Mesenchymal stem cell (in vitro differentiated cells and primary cell): ENCODE measurements at regions not wholly inside any gene's neighbourhood (a gene's known extent, or its start where the extent isn't known, plus 50 kb on each side); places are given as distances from the start of the nearest gene placed in this dataset.

Source experiments
- DNase-seq: peaks from one replicate; pipeline ENCODE4 v3.0.0-alpha.2; 2013
- H2AFZ ChIP-seq: one replicate; pipeline ENCODE4 v1.6.1; 2013; ENCODE audit warnings: low read depth, mild to moderate bottlenecking, control low read depth, inconsistent platforms, low read length, moderate library complexity
- H2AK5ac ChIP-seq: 2 replicates; pipeline ENCODE4 v1.6.1; 2013; ENCODE audit warnings: low read length, moderate library complexity, mild to moderate bottlenecking, inconsistent platforms; ENCODE audit not compliant: severe bottlenecking
- H2BK120ac ChIP-seq: one replicate; pipeline ENCODE4 v1.6.1; 2013; ENCODE audit warnings: low read depth, mild to moderate bottlenecking, inconsistent platforms, low read length, moderate library complexity
- H2BK12ac ChIP-seq, 2 experiments: one replicate each; pipeline ENCODE4 v1.6.1; 2013; ENCODE audit warnings: inconsistent platforms in 2 of 2, low read length in 2 of 2, mild to moderate bottlenecking in 2 of 2, moderate library complexity in 2 of 2, control low read depth in 1 of 2
- H2BK15ac ChIP-seq: one replicate; pipeline ENCODE4 v1.6.1; 2013; ENCODE audit warnings: mild to moderate bottlenecking, low read depth, inconsistent platforms; ENCODE audit not compliant: poor library complexity, severe bottlenecking
- H2BK5ac ChIP-seq: 2 replicates; pipeline ENCODE4 v1.6.1; 2013; ENCODE audit warnings: low read depth, mild to moderate bottlenecking, low read length, control low read depth, inconsistent platforms; ENCODE audit not compliant: poor library complexity, severe bottlenecking
- H3K14ac ChIP-seq, 2 experiments: one replicate each; pipeline ENCODE4 v1.6.1; 2013; ENCODE audit warnings: inconsistent platforms in 2 of 2, low read length in 2 of 2, control low read depth in 1 of 2, mild to moderate bottlenecking in 1 of 2, moderate library complexity in 1 of 2
- H3K18ac ChIP-seq, 2 experiments: one replicate each; pipeline ENCODE4 v1.6.1; 2013; ENCODE audit warnings: inconsistent platforms in 2 of 2, low read length in 2 of 2, control low read depth in 1 of 2, low read depth in 1 of 2, mild to moderate bottlenecking in 1 of 2
- H3K23ac ChIP-seq, 2 experiments: one replicate each; pipeline ENCODE4 v1.6.1; 2013; ENCODE audit warnings: inconsistent platforms in 2 of 2, low read length in 2 of 2, mild to moderate bottlenecking in 2 of 2, moderate library complexity in 2 of 2, control low read depth in 1 of 2
- H3K27ac ChIP-seq: 2 replicates; pipeline ENCODE4 v1.5.1; 2013; ENCODE audit warnings: mild to moderate bottlenecking, moderate library complexity, low read length, control low read depth, inconsistent platforms; ENCODE audit not compliant: poor library complexity, severe bottlenecking
- H3K27me3 ChIP-seq, 2 experiments: 2 replicates each; pipeline versions ENCODE4 v1.6.1 to v1.7.0; 2013; ENCODE audit warnings: low read length in 2 of 2, mild to moderate bottlenecking in 2 of 2, moderate library complexity in 2 of 2, control low read depth in 1 of 2, inconsistent platforms in 1 of 2; ENCODE audit not compliant: control insufficient read depth in 1 of 2, insufficient read depth in 1 of 2
- H3K36me3 ChIP-seq, 2 experiments: 2 replicates each; pipeline versions ENCODE4 v1.6.1 to v1.7.0; 2013; ENCODE audit warnings: low read length in 2 of 2, control low read depth in 1 of 2, inconsistent platforms in 1 of 2, low read depth in 1 of 2, mild to moderate bottlenecking in 1 of 2; ENCODE audit not compliant: insufficient read depth in 2 of 2, control insufficient read depth in 1 of 2
- H3K4ac ChIP-seq, 2 experiments: one replicate each; pipeline ENCODE4 v1.6.1; 2013; ENCODE audit warnings: inconsistent platforms in 2 of 2, low read length in 2 of 2, mild to moderate bottlenecking in 2 of 2, moderate library complexity in 2 of 2, control low read depth in 1 of 2, low read depth in 1 of 2
- H3K4me1 ChIP-seq: 2 replicates; pipeline ENCODE4 v1.6.1; 2013; ENCODE audit warnings: low read depth, low read length, control low read depth; ENCODE audit not compliant: control insufficient read depth, insufficient read depth
- H3K4me2 ChIP-seq: 2 replicates; pipeline ENCODE4 v1.6.1; 2013; ENCODE audit warnings: low read length, mild to moderate bottlenecking, inconsistent platforms; ENCODE audit not compliant: poor library complexity, severe bottlenecking
- H3K4me3 ChIP-seq, 2 experiments: 2 replicates each; pipeline versions ENCODE4 v1.5.1 to v1.7.0; 2013; ENCODE audit warnings: low read length in 2 of 2, mild to moderate bottlenecking in 2 of 2, control low read depth in 1 of 2, low read depth in 1 of 2; ENCODE audit not compliant: insufficient read depth in 1 of 2
- H3K79me1 ChIP-seq: replicated peaks from 2 replicates; pipeline ENCODE4 v1.6.1; 2013; ENCODE audit warnings: mild to moderate bottlenecking, control low read depth, low read length, inconsistent platforms; ENCODE audit not compliant: poor library complexity, severe bottlenecking
- H3K9ac ChIP-seq: 2 replicates; pipeline ENCODE4 v1.7.0; 2013; ENCODE audit warnings: mild to moderate bottlenecking, low read length, moderate library complexity
- H3K9me3 ChIP-seq: 2 replicates; pipeline ENCODE4 v1.7.0; 2013; ENCODE audit warnings: mild to moderate bottlenecking, low read length; ENCODE audit not compliant: control insufficient read depth
- H4K8ac ChIP-seq: one replicate; pipeline ENCODE4 v1.6.1; 2013; ENCODE audit warnings: inconsistent platforms, mild to moderate bottlenecking, low read length, moderate library complexity
- H4K91ac ChIP-seq: one replicate; pipeline ENCODE4 v1.6.1; 2013; ENCODE audit warnings: mild to moderate bottlenecking, low read length, inconsistent platforms
- WGBS: methylation state at CpG from one replicate; pipeline ENCODE4 v1.1.7; 2013; ENCODE audit warnings: mixed read lengths; 5-methylcytosine and 5-hydroxymethylcytosine counted together

- Histone ChIP-seq H3K9me3 (no peaks in the 10 kb centered on the region), H3K4me1 (no peaks in the 10 kb centered on the region), H2BK5ac (no peak overlapping the region), H4K8ac (no peak overlapping the region), H3K9ac (no peak overlapping the region), H2AK5ac (no peak overlapping the region), H3K4me2 (no peak overlapping the region), H3K4me3 (no peak overlapping the region), H2AFZ (no peak overlapping the region), H3K27ac (no peak overlapping the region), H3K27me3 (no peaks in the 10 kb centered on the region), H2BK120ac (no peak overlapping the region), H4K91ac (no peak overlapping the region), H3K79me1 (no peaks in the 10 kb centered on the region), H3K4ac (no peak overlapping the region), H2BK12ac (no peak overlapping the region), H3K18ac (no peak overlapping the region), H3K36me3 (no peaks in the 10 kb centered on the region), H2BK15ac (no peak overlapping the region), H3K23ac (no peak overlapping the region), H3K14ac (no peak overlapping the region)
- DNase-seq = no peak
- 44% methylated on average over 4 of the region's 5 CpGs for WGBS
Observed at GRCh38 chr6:121959501-121959900, 440.0 kb upstream of the HSF2 start.

- Histone ChIP-seq H2AFZ (no peak overlapping the region), H2AK5ac (no peak overlapping the region), H2BK15ac (no peak overlapping the region), H3K23ac (no peak overlapping the region), H3K4me1 (no peaks in the 10 kb centered on the region), H2BK12ac (no peak overlapping the region), H3K9me3 (no peaks in the 10 kb centered on the region), H3K79me1 (no peaks in the 10 kb centered on the region), H3K36me3 (no peaks in the 10 kb centered on the region), H2BK120ac (no peak overlapping the region), H3K18ac (no peak overlapping the region), H2BK5ac (no peak overlapping the region), H3K27me3 (no peaks in the 10 kb centered on the region), H3K9ac (no peak overlapping the region), H4K8ac (no peak overlapping the region), H3K4me2 (no peak overlapping the region), H3K14ac (no peak overlapping the region), H4K91ac (no peak overlapping the region), H3K4ac (no peak overlapping the region), H3K4me3 (no peak overlapping the region), H3K27ac (no peak overlapping the region)
- no CpG with 5 or more reads among the region's 1 CpG for WGBS
- no peak for DNase-seq
Observed at GRCh38 chr6:121961619-121962125, 437.8 kb upstream of the HSF2 start.

- 79% methylated on average over 2 of the region's 2 CpGs for WGBS
- no peak overlapping the region for H2BK12ac ChIP-seq
Observed at GRCh38 chr6:121963826-121964225, 435.6 kb upstream of the HSF2 start.

GRCh38 chr6:121965739-121966138 is 433.7 kb upstream of the HSF2 start:
- no peak overlapping the region for H4K8ac ChIP-seq
- H3K18ac ChIP-seq = no peak overlapping the region
- H3K4me2 ChIP-seq = no peak overlapping the region
- no peaks in the 10 kb centered on the region for H3K9me3 ChIP-seq
- no peaks in the 10 kb centered on the region for H3K36me3 ChIP-seq
- peak overlapping the region; percentile 81 for H3K9ac ChIP-seq
- no peak for DNase-seq
- no peak overlapping the region for H4K91ac ChIP-seq
- H2BK12ac ChIP-seq = no peak overlapping the region
- no peak overlapping the region for H3K27ac ChIP-seq
- H2BK120ac ChIP-seq = no peak overlapping the region
- no peak overlapping the region for H2AFZ ChIP-seq
- no peak overlapping the region for H3K23ac ChIP-seq
- no peak overlapping the region for H2AK5ac ChIP-seq
- no peaks in the 10 kb centered on the region for H3K79me1 ChIP-seq
- H3K4ac ChIP-seq = peak overlapping the region in 1 of 2 experiments; percentile 41
- H3K4me1 ChIP-seq = no peaks in the 10 kb centered on the region
- 98% methylated on average over 4 of the region's 4 CpGs for WGBS
- H2BK5ac ChIP-seq = no peak overlapping the region
- H3K4me3 ChIP-seq = peak overlapping the region in 1 of 2 experiments; percentile 50
- H2BK15ac ChIP-seq = no peak overlapping the region
- no peak overlapping the region for H3K14ac ChIP-seq
- H3K27me3 ChIP-seq = no peaks in the 10 kb centered on the region

More at GRCh38 chr6:121963826-121964225, 435.6 kb upstream of the HSF2 start:
- Histone ChIP-seq H2BK120ac (no peak overlapping the region), H4K91ac (no peak overlapping the region), H3K4me2 (no peak overlapping the region), H2BK5ac (no peak overlapping the region), H3K9ac (no peak overlapping the region), H3K4me1 (no peaks in the 10 kb centered on the region), H2BK15ac (no peak overlapping the region), H3K4ac (no peak overlapping the region), H3K4me3 (no peak overlapping the region), H3K36me3 (no peaks in the 10 kb centered on the region), H3K27ac (no peak overlapping the region), H3K27me3 (no peaks in the 10 kb centered on the region), H3K9me3 (no peaks in the 10 kb centered on the region), H2AFZ (no peak overlapping the region), H3K79me1 (no peaks in the 10 kb centered on the region), H2AK5ac (no peak overlapping the region), H4K8ac (no peak overlapping the region), H3K14ac (no peak overlapping the region), H3K18ac (no peak overlapping the region), H3K23ac (no peak overlapping the region)
- DNase-seq = peak; percentile 13
